Endodermal cell (in vitro differentiated cells): ENCODE measurements at regions not wholly inside any gene's neighbourhood (a gene's known extent, or its start where the extent isn't known, plus 50 kb on each side); places are given as distances from the start of the nearest gene placed in this dataset.

ENCODE experiments used
- DNase-seq: peaks from one replicate; pipeline ENCODE4 v3.0.0-alpha.2; 2017
- H3K27ac ChIP-seq: 2 replicates; pipeline ENCODE4 v1.5.1; 2013; ENCODE audit warnings: mild to moderate bottlenecking, low read depth, low read length, moderate library complexity
- H3K27me3 ChIP-seq: 2 replicates; pipeline ENCODE4 v1.6.1; 2013; ENCODE audit warnings: mild to moderate bottlenecking, low read length, moderate library complexity; ENCODE audit not compliant: insufficient read depth, control insufficient read depth, poor library complexity, severe bottlenecking
- H3K36me3 ChIP-seq: 2 replicates; pipeline ENCODE4 v1.7.0; 2013; ENCODE audit warnings: mild to moderate bottlenecking, low read length, moderate library complexity; ENCODE audit not compliant: control insufficient read depth, insufficient read depth
- H3K4me1 ChIP-seq: one replicate; pipeline ENCODE4 v1.7.0; 2013; ENCODE audit warnings: low read length; ENCODE audit not compliant: control insufficient read depth, insufficient read depth
- H3K4me3 ChIP-seq: 2 replicates; pipeline ENCODE4 v1.5.1; 2013; ENCODE audit warnings: mild to moderate bottlenecking, low read length, moderate library complexity
- H3K9ac ChIP-seq: 2 replicates; pipeline ENCODE4 v1.6.1; 2013; ENCODE audit warnings: mild to moderate bottlenecking, low read length, moderate library complexity; ENCODE audit not compliant: poor library complexity, severe bottlenecking; ENCODE audit errors: extremely low read depth
- H3K9me3 ChIP-seq: 2 replicates; pipeline ENCODE4 v1.6.1; 2013; ENCODE audit warnings: mild to moderate bottlenecking, low read length, moderate library complexity; ENCODE audit not compliant: control insufficient read depth
- H3K27ac Mint-ChIP-seq: 2 replicates; pipeline ENCODE4 v1.8.0; 2020; ENCODE audit warnings: mixed read lengths
- H3K27me3 Mint-ChIP-seq: 2 replicates; pipeline ENCODE4 v1.8.0; 2021; ENCODE audit warnings: mild to moderate bottlenecking, mixed read lengths; ENCODE audit not compliant: insufficient read depth
- H3K36me3 Mint-ChIP-seq: 2 replicates; pipeline ENCODE4 v1.8.0; 2020; ENCODE audit warnings: low read depth, mixed read lengths
- H3K4me1 Mint-ChIP-seq: 2 replicates; pipeline ENCODE4 v1.8.0; 2020; ENCODE audit warnings: mixed read lengths
- H3K4me3 Mint-ChIP-seq: 2 replicates; pipeline ENCODE4 v1.8.0; 2020; ENCODE audit warnings: mild to moderate bottlenecking, moderate library complexity, mixed read lengths
- H3K9me3 Mint-ChIP-seq: 2 replicates; pipeline ENCODE4 v1.8.0; 2020; ENCODE audit warnings: mild to moderate bottlenecking, mixed read lengths
- CTCF ChIP-seq: fragments of 200-600 bp; sonication (generic); conservative IDR thresholded peaks from 2 replicates; pipeline ENCODE4 v1.5.0; 2021; ENCODE audit warnings: antibody characterized with exemption, mild to moderate bottlenecking
- WGBS, 2 experiments: methylation state at CpG; one replicate each; pipeline versions ENCODE4 v1.1.5 to v1.1.7; 2013; ENCODE audit warnings: missing lambda C conversion rate in 2 of 2, mixed read lengths in 1 of 2; ENCODE audit not compliant: insufficient coverage in 1 of 2, insufficient read length in 1 of 2; 5-methylcytosine and 5-hydroxymethylcytosine counted together

GRCh38 chr19:28264556-28264955 is 948.4 kb downstream of the UQCRFS1 start:
- H3K4me3 Mint-ChIP-seq = no peak overlapping the region
- Histone ChIP-seq H3K9ac (no peak overlapping the region), H3K27me3 (no peaks in the 10 kb centered on the region), H3K36me3 (no peaks in the 10 kb centered on the region), H3K4me1 (no peaks in the 10 kb centered on the region), H3K27ac (no peak overlapping the region), H3K4me3 (no peak overlapping the region), H3K9me3 (peaks cover 7% of the 10 kb centered on the region)
- WGBS, 2 experiments = 83 to 88% methylated on average over 2 to 3 of the region's 3 CpGs
- no peaks in the 10 kb centered on the region for H3K27me3 Mint-ChIP-seq
- no peaks in the 10 kb centered on the region for H3K4me1 Mint-ChIP-seq
- no peak for DNase-seq
- H3K36me3 Mint-ChIP-seq = no peaks in the 10 kb centered on the region
- H3K9me3 Mint-ChIP-seq = peaks cover 8% of the 10 kb centered on the region
- no peak for TF ChIP-seq CTCF
- no peak overlapping the region for H3K27ac Mint-ChIP-seq

DNA sequence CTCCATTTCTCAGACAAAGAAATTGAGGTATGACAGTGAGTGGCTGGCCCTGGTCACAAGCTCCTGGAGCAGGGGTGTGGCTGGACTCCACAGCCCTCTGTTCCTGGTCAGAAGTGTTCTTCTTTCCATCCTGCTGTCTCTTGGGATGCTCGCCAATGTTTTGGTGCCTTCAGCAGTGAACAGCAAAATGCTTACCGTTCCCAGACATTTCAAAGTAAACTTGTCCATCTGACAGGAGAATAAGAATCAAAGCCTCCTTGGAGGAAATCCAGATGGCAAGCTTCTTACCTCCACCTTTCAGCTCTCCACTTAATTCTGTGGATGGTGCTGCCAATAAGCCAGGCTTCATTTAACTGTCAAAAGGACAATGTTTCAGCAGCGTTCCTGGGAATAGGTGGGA is 954.1 kb downstream of the UQCRFS1 start:
- peaks cover 4% of the 10 kb centered on the region for H3K9me3 Mint-ChIP-seq
- no peak overlapping the region for H3K27ac Mint-ChIP-seq
- TF ChIP-seq CTCF = no peak
- H3K9me3 ChIP-seq = peaks cover 7% of the 10 kb centered on the region
- no peaks in the 10 kb centered on the region for H3K27me3 Mint-ChIP-seq
- H3K4me1 ChIP-seq = no peaks in the 10 kb centered on the region
- no peak overlapping the region for H3K27ac ChIP-seq
- no peaks in the 10 kb centered on the region for H3K27me3 ChIP-seq
- no peak overlapping the region for H3K9ac ChIP-seq
- H3K36me3 Mint-ChIP-seq = no peaks in the 10 kb centered on the region
- no peaks in the 10 kb centered on the region for H3K36me3 ChIP-seq
- no peak overlapping the region for H3K4me3 Mint-ChIP-seq
- 75 to 87% methylated on average over 3 of the region's 3 CpGs for WGBS, 2 experiments
- no peaks in the 10 kb centered on the region for H3K4me1 Mint-ChIP-seq
- no peak overlapping the region for H3K4me3 ChIP-seq
- no peak for DNase-seq

DNA sequence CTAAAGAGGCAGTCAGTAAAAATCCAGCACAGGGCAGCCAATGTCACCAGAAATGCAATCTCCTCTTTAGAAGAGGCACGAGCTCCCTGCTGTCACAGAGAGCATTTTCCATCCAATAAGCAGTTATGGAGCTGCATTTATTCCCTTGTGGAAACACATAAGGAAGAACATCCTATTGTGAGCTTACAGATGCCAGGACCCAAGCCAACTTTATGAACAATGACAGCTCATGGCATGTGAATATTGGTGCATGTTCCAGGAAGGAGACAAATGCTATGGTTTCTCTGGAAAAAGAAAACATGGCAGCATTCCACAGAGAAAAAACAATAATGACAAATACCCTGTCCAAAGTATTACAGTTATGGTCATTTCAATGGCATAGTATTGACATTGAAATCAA is 955.6 kb downstream of the UQCRFS1 start:
- Histone ChIP-seq H3K9me3 (peaks cover 7% of the 10 kb centered on the region), H3K9ac (no peak overlapping the region), H3K27me3 (no peaks in the 10 kb centered on the region), H3K4me1 (no peaks in the 10 kb centered on the region), H3K4me3 (no peak overlapping the region), H3K36me3 (no peaks in the 10 kb centered on the region), H3K27ac (no peak overlapping the region)
- 94 to 100% methylated on average over 1 of the region's 1 CpG for WGBS, 2 experiments
- H3K27me3 Mint-ChIP-seq = no peaks in the 10 kb centered on the region
- DNase-seq = no peak
- no peaks in the 10 kb centered on the region for H3K4me1 Mint-ChIP-seq
- H3K9me3 Mint-ChIP-seq = peaks cover 4% of the 10 kb centered on the region
- no peak overlapping the region for H3K4me3 Mint-ChIP-seq
- H3K27ac Mint-ChIP-seq = no peak overlapping the region
- no peak for TF ChIP-seq CTCF
- no peaks in the 10 kb centered on the region for H3K36me3 Mint-ChIP-seq
